NCI-H82 treated with DMSO at 0.1 percent for 48 hours (cell line): ENCODE measurements at regions not wholly inside any gene's neighbourhood (a gene's known extent, or its start where the extent isn't known, plus 50 kb on each side); places are given as distances from the start of the nearest gene placed in this dataset.
"Not testable (repeated sequence)": the region's sequence is repeated elsewhere in the genome, so short reads cannot be mapped to it uniquely, and the experiment has no call there.

ENCODE experiments used
- DNase-seq: peaks from one replicate; lab custom pipeline; 2025; ENCODE audit not compliant: unreplicated experiment; lab: John Stamatoyannopoulos, UW

DNA sequence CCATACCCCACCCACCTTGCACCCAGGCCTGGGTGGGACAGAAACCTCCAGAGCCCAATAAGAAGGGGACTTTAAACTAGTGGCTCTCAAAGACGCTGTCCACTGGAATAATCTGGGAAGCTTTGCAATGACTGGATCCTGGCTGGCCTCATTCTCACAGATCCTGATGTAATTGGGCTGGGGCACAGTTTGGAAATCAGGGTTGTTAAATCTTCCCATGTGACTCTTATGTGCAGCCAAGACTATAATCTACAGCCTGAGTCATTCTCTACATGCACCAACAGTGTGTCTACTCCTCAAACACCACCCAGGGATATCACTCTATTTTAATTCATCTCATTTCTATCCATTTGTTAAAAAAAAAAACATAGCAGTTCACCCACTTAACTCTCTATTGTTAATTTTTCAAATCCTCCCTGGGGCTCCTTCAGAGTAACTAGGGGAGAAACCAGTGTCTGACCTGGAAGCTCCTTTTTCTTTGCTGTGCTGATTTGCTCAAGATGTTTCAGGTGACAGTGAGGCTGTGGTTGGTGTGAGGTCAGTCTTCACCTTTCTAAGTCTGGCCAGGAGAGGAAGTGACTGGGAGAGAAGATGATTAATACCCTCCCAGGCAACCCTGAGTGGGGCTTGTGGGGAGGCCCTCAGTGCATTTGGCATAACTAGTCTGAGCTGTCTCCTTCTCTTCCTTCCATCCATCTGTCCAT lies 211.6 kb upstream of the SFSWAP start:
- no peak for DNase-seq

DNA sequence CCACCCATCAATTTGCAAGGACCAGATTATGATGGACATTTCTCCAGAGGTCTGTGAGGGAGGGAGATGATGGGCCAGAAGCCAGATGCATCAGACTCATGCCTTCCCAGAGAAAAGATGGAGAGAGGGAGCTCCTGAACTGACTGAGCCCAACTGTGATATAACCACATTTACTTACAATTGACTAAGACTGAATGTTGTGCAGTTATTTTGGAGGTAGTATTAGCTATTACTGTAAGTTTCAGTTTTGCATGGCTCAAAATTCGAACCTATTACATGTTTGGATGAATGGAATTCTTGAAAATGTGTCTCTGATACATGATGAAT lies 211.1 kb upstream of the SFSWAP start:
- DNase-seq, result no peak

- DNase-seq, result no peak
Observed at GRCh38 chr12:131500564-131500963, 210.3 kb upstream of the SFSWAP start.

GRCh38 chr12:131505561-131505960 lies 205.3 kb upstream of the SFSWAP start:
- DNase-seq, result no peak

DNA sequence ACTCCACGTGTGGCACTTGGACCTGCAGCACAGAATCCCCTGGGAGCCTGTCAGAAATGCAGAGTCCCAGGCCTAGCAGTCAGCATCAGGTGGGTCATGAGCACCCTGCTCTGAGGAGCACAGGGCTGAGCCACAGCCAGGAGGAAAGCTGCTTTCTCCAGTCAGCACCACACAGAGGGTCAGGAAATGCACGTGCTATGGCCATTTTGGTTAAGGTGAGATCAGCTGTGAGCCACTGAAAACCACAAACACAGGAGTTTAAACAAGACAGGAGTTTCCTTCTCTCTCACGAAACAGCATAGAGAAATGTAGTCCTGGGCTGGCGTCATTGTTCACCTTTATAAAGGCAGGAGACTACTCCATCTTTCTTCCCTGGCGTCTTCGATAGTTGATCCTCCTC lies 204.5 kb upstream of the SFSWAP start:
- DNase-seq, result no peak

DNA sequence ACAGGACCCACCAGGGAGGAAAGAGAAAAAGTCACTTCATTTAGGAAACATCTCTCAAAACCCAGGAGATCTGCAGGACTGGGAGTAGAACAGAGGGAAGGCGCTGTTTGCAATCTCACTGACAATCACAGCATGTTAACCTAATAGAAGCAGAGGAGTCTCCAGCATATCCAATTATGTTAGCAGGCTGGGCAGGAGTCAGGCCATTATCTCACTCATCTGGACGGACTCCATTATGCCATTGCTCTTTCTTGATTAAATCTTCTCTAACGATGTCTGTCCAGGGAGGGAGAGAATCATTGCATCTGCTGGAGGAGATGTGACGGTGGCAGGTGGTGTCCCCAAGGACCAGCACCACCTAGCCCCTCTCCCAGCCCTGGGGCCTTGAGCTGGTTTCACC lies 203.8 kb upstream of the SFSWAP start:
- no peak for DNase-seq

DNA sequence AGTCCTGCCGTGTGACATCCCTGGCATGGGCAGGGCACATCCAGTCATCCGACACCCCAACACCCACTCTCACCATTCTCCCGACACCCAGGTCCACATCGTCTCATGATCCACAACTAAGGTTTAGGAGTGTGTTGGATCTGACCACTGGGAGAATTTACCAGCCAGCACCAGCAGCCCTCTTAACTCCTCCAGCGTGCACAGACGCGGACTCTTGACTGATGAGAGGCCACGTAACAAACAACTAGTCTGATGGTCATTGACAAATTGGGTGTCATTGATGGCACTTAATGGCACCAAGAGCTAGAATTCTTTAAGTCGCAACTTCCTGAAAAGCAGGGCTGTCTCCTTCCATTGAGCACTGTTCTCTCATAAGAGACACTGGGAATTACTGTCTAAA lies 203.0 kb upstream of the SFSWAP start:
- DNase-seq, result no peak

GRCh38 chr12:131509701-131510100 lies 201.2 kb upstream of the SFSWAP start:
- DNase-seq, result no peak

GRCh38 chr12:131510431-131510830 lies 200.5 kb upstream of the SFSWAP start:
- no peak for DNase-seq

GRCh38 chr12:131511391-131511802 lies 199.5 kb upstream of the SFSWAP start:
- no peak for DNase-seq

DNA sequence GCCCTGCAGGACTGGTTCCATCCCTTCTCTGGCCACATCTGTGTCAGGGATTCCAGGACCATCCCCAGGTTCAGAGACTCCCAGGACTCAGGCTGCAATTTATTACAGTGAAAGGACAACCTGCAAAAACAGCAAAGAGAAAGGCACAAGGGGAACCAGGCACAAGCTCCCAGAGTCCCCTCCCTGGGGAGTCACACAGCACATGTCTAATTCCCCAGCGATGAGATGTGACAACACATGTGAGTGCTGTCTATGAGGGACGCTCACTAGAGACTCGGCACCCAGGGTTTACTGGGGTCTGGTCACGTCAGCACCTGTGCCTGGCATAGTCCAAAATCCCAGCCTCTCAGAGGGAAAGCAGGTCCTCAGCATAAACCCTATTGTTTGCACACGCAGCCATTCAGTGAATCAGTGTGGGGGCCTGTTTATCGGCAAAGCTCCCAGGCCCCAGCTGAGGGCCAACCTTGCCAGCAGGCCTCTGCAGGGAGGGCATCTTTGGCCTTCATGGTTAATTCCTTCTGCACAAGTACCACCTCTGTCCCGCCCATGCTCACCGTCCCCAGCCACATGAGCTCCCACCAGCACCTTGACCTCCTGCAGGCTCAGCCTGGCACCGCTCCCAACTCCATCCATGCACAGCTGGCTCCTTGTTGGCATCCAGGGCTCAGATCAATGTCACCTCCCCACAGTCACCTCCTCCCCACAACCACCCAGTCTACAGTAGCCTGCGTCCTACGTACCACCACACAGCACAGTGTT lies 198.9 kb upstream of the SFSWAP start:
- no peak for DNase-seq

DNA sequence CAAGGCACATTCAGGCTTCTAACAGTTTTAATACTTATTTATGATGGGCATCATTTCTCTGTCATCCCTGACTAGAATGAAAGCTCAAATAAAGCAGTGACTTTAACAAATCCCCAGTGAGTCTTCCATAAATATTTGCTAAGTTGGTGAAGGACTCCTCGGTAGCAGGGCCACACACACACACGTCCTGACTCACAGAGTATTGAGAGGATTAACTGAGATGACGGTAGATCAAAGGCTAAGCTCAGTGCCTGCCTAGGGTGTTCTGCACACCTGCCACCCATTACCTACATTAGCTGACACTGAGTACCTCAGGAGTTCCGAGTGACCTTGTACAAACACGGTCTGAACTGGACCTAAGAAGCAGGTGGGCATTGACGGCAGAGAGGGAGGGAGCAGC lies 197.3 kb upstream of the SFSWAP start:
- DNase-seq, result no peak

DNA sequence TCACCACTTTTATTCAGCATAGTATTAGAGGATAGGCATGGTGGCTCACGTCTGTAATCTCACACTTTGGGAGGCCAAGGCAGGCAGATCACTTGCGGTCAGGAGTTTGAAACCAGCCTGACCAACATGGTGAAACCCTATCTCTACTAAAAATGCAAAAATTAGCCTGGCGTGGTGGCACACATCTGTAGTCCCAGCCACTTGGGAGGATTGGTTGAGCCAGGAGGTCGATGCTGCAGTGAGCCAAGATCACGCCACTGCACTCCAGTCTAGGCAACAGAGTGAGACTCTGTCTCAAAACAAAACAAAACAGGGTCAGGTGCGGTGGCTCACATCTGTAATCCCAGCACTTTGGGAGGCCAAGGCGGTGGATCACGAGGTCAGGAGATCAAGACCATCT lies 190.3 kb upstream of the SFSWAP start:
- DNase-seq, result not testable (repeated sequence)

DNA sequence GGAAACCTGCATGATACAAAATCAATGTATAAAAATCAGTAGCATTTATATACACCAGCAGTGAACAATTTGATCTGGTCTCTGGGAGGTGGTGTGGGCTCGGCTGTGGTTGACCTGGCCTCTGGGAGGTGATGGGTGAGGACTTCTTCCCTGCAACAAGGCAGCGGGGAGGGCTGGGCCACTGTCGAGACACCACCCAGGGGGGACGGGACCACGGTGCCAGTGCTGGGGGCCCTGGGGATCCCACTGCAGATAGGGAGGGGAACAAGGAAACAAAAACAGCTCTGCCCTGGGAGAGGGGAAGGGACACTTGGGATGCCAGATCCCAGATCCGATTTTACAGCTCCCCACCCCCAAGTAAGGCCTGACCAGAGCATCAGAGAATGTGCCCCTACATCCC lies 189.6 kb upstream of the SFSWAP start:
- DNase-seq, result no peak

DNA sequence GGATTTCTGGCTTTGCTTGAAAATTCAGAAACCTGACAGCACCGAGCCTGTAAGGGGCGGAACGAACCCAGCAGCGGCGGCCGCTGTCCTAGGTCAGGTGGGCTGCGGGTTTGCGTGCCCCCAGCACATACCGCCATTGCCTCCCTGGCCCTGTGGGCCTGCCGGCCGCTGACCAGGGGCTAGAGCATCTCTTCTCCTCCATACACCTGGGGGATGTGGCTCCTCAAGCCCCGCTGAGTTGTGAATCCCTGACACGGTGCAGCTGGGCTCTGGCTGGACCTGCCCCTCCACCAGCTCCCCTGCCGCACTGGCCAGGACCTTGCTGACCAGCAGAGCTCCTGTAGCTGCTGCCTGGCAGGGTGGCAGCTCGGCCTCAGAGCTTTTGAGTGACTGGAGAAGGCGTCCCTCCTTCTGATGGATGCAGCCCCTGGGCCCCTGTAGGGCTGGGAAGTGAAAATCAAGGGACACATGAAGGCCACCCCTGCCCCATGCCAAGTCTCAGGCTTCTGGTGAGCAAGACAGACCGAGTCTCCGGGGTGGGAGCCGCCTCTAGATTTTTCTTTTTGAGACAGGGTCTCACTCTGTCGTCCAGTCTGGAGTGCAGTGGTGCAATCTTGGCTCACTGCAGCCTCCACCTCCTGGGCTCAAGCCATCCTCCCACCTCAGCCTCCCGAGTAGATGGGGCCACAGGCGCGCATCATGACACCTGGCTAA lies 184.9 kb upstream of the SFSWAP start:
- no peak for DNase-seq

DNA sequence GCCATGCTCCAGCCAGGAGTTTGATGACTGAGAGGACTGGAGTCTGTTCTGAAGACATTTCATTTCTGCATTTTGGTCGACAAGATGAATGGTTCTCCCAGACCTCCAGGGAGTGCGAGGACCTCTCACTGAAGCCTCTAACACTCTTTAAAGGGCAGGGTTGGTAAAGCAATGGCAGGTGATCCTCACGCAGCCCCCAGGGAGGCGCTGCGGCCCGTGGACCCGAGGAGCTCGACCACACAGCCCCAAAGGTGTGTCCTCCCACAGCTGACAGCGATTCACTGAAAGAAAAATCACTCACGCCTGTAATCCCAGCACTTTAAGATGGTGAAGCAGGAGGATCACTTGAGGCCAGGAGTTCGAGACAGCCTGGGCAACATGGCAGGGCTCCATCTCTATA lies 183.8 kb upstream of the SFSWAP start:
- no peak for DNase-seq

DNA sequence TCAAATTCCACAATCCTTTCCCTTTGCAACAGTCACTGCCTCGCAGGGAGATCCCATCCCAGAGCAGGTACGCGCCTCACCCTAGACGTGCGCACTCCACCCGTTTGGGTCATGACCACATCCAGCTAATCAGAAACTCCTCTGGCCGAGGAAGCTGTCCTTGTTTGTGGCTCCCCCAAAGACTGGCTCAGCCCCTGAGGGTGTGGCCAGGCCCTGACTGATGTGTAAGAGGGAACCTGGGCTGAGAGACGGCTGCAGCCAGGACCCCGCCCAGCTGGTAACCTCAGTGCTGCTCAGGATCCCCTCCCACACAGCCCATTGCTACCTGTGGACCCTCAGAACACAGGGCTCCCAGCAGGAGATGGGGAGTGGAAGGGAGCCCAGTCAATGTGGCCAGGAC lies 183.2 kb upstream of the SFSWAP start:
- no peak for DNase-seq

- DNase-seq, result no peak
Observed at GRCh38 chr12:131528144-131528543, 182.7 kb upstream of the SFSWAP start.

DNA sequence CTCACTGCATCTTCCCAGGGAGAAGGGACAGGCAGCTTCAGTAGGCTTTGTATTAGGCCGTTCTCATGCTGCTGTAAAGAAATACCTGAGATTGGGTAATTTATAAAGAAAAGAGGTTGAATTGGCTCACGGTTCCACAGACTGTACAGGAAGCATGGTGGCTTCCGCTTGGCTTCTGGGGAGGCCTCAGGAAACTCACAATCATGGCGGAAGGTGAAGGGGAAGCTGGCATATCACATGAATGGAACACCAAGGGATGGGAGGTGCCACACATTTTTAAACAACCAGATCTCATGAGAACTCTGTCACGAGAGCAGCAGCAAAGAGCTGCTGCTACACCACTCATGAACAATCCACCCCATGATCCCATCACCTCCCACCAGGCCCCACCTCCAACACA lies 182.2 kb upstream of the SFSWAP start:
- DNase-seq, result no peak

- DNase-seq, result no peak
Observed at GRCh38 chr12:131529196-131530040, 181.5 kb upstream of the SFSWAP start.

- no peak for DNase-seq
Observed at GRCh38 chr12:131530041-131530332, 180.9 kb upstream of the SFSWAP start.

- no peak for DNase-seq
Observed at GRCh38 chr12:131530422-131530821, 180.5 kb upstream of the SFSWAP start.
